Activated CD4-positive, alpha-beta T cell treated with anti-CD3 and anti-CD28 coated beads, Interleukin-2, amount 50 U/mL, for 4 hours (primary cell): ENCODE measurements at regions not wholly inside any gene's neighbourhood (a gene's known extent, or its start where the extent isn't known, plus 50 kb on each side); places are given as distances from the start of the nearest gene placed in this dataset.
"Not testable (repeated sequence)": the region's sequence is repeated elsewhere in the genome, so short reads cannot be mapped to it uniquely, and the experiment has no call there.

Experiments used
- DNase-seq, 2 experiments: peaks; one replicate each; pipeline ENCODE4 v3.0.0-alpha.2; 2020

- DNase-seq: no peak
Observed at GRCh38 chr6:4347877-4348276, 212.5 kb upstream of the ECI2 start.

- no peak for DNase-seq
Observed at GRCh38 chr6:4346659-4347333, 211.4 kb upstream of the ECI2 start.

- no peak for DNase-seq
Observed at GRCh38 chr6:4345543-4345942, 210.2 kb upstream of the ECI2 start.

GRCh38 chr6:4344317-4344899 is 209.0 kb upstream of the ECI2 start:
- DNase-seq: no peak

GRCh38 chr6:4342407-4343137 is 207.2 kb upstream of the ECI2 start:
- DNase-seq: no peak

GRCh38 chr6:4341078-4341797 is 205.9 kb upstream of the ECI2 start:
- DNase-seq: no peak

GRCh38 chr6:4340544-4340943 is 205.2 kb upstream of the ECI2 start:
- no peak for DNase-seq

- no peak for DNase-seq
Observed at GRCh38 chr6:4338884-4339283, 203.5 kb upstream of the ECI2 start.

GRCh38 chr6:4336778-4337442 is 201.5 kb upstream of the ECI2 start:
- DNase-seq: no peak

GRCh38 chr6:4336084-4336483 is 200.7 kb upstream of the ECI2 start:
- no peak for DNase-seq

- not testable (repeated sequence) for DNase-seq
Observed at GRCh38 chr6:4334158-4334740, 198.9 kb upstream of the ECI2 start.

GRCh38 chr6:4327841-4328240 is 192.5 kb upstream of the ECI2 start:
- DNase-seq: no peak

- no peak for DNase-seq
Observed at GRCh38 chr6:4324746-4325145, 189.4 kb upstream of the ECI2 start.

GRCh38 chr6:4323322-4323721 is 187.9 kb upstream of the ECI2 start:
- no peak for DNase-seq

GRCh38 chr6:4322846-4323309 is 187.5 kb upstream of the ECI2 start:
- no peak for DNase-seq

- DNase-seq: no peak
Observed at GRCh38 chr6:4322134-4322845, 186.9 kb upstream of the ECI2 start.

GRCh38 chr6:4320860-4321259 is 185.5 kb upstream of the ECI2 start:
- no peak for DNase-seq

- no peak for DNase-seq
Observed at GRCh38 chr6:4319981-4320683, 184.8 kb upstream of the ECI2 start.

- DNase-seq: no peak
Observed at GRCh38 chr6:4318321-4318720, 182.9 kb upstream of the ECI2 start.

GRCh38 chr6:4316867-4317400 is 181.6 kb upstream of the ECI2 start:
- no peak for DNase-seq

- no peak for DNase-seq
Observed at GRCh38 chr6:4314201-4314707, 178.9 kb upstream of the ECI2 start.
